ENCODE measurements at regions not wholly inside any gene's neighbourhood (a gene's known extent, or its start where the extent isn't known, plus 50 kb on each side); places are given as distances from the start of the nearest gene placed in this dataset.
"Not testable (repeated sequence)": the region's sequence is repeated elsewhere in the genome, so short reads cannot be mapped to it uniquely, and the experiment has no call there.

GRCh38 chrX:138874271-138874935 lies 162.9 kb upstream of the FGF13 start:
- no peak overlapping the region for H3K4me3 ChIP-seq (ENCODE audit: low read depth, low read length)

- H3K4me3 ChIP-seq (ENCODE audit: low read depth, low read length), result not testable (repeated sequence)
Observed at GRCh38 chrX:138873640-138874039, 162.1 kb upstream of the FGF13 start.

- H3K4me3 ChIP-seq (ENCODE audit: low read depth, low read length), result no peak overlapping the region
Observed at GRCh38 chrX:138872537-138872936, 161.0 kb upstream of the FGF13 start.

GRCh38 chrX:138871739-138872138 lies 160.2 kb upstream of the FGF13 start:
- H3K4me3 ChIP-seq (ENCODE audit: low read depth, low read length), result no peak overlapping the region

GRCh38 chrX:138866643-138867042 lies 155.1 kb upstream of the FGF13 start:
- H3K4me3 ChIP-seq (ENCODE audit: low read depth, low read length), result no peak overlapping the region

- H3K4me3 ChIP-seq (ENCODE audit: low read depth, low read length), result no peak overlapping the region
Observed at GRCh38 chrX:138865093-138865649, 153.7 kb upstream of the FGF13 start.

GRCh38 chrX:138859421-138859820 lies 147.9 kb upstream of the FGF13 start:
- no peak overlapping the region for H3K4me3 ChIP-seq (ENCODE audit: low read depth, low read length)

- no peak overlapping the region for H3K4me3 ChIP-seq (ENCODE audit: low read depth, low read length)
Observed at GRCh38 chrX:138858951-138859350, 147.4 kb upstream of the FGF13 start.

- no peak overlapping the region for H3K4me3 ChIP-seq (ENCODE audit: low read depth, low read length)
Observed at GRCh38 chrX:138858438-138858837, 146.9 kb upstream of the FGF13 start.

GRCh38 chrX:138856881-138857604 lies 145.5 kb upstream of the FGF13 start:
- no peak overlapping the region for H3K4me3 ChIP-seq (ENCODE audit: low read depth, low read length)

- H3K4me3 ChIP-seq (ENCODE audit: low read depth, low read length), result no peak overlapping the region
Observed at GRCh38 chrX:138853936-138854335, 142.4 kb upstream of the FGF13 start.

- no peak overlapping the region for H3K4me3 ChIP-seq (ENCODE audit: low read depth, low read length)
Observed at GRCh38 chrX:138849521-138849920, 138.0 kb upstream of the FGF13 start.

GRCh38 chrX:138847930-138848329 lies 136.4 kb upstream of the FGF13 start:
- H3K4me3 ChIP-seq (ENCODE audit: low read depth, low read length), result no peak overlapping the region

- H3K4me3 ChIP-seq (ENCODE audit: low read depth, low read length), result no peak overlapping the region
Observed at GRCh38 chrX:138845786-138846185, 134.3 kb upstream of the FGF13 start.

- H3K4me3 ChIP-seq (ENCODE audit: low read depth, low read length), result not testable (repeated sequence)
Observed at GRCh38 chrX:138807400-138807799, 95.9 kb upstream of the FGF13 start.

GRCh38 chrX:138794246-138794645 lies 82.7 kb upstream of the FGF13 start:
- H3K4me3 ChIP-seq (ENCODE audit: low read depth, low read length), result no peak overlapping the region

- no peak overlapping the region for H3K4me3 ChIP-seq (ENCODE audit: low read depth, low read length)
Observed at GRCh38 chrX:138791551-138791950, 80.0 kb upstream of the FGF13 start.

GRCh38 chrX:138788771-138789170 lies 77.3 kb upstream of the FGF13 start:
- H3K4me3 ChIP-seq (ENCODE audit: low read depth, low read length), result no peak overlapping the region

- not testable (repeated sequence) for H3K4me3 ChIP-seq (ENCODE audit: low read depth, low read length)
Observed at GRCh38 chrX:138778576-138778909, 67.0 kb upstream of the FGF13 start.

- not testable (repeated sequence) for H3K4me3 ChIP-seq (ENCODE audit: low read depth, low read length)
Observed at GRCh38 chrX:138777908-138778575, 66.5 kb upstream of the FGF13 start.

- H3K4me3 ChIP-seq (ENCODE audit: low read depth, low read length), result no peak overlapping the region
Observed at GRCh38 chrX:138777230-138777629, 65.7 kb upstream of the FGF13 start.

- no peak overlapping the region for H3K4me3 ChIP-seq (ENCODE audit: low read depth, low read length)
Observed at GRCh38 chrX:138775517-138775916, 64.0 kb upstream of the FGF13 start.

Data from iPS-11a (cell line).